Right ventricle myocardium inferior (tissue), 1 donor: ENCODE measurements at regions not wholly inside any gene's neighbourhood (a gene's known extent, or its start where the extent isn't known, plus 50 kb on each side); places are given as distances from the start of the nearest gene placed in this dataset.
"Not testable (repeated sequence)": the region's sequence is repeated elsewhere in the genome, so short reads cannot be mapped to it uniquely, and the experiment has no call there.

ENCODE experiments used
- ATAC-seq: fragments of 200-7000 bp; cut with Tn5 transposase; one replicate; pipeline ENCODE4 v1.9.1; 2020; ENCODE audit warnings: mild to moderate bottlenecking, moderate library complexity
- DNase-seq: peaks from one replicate; pipeline ENCODE4 v3.0.0; 2021; ENCODE audit errors: missing footprints
- intact Hi-C: fragments of 100-400 bp; cut with DNase I; formaldehyde crosslinking; loops from one replicate; pipeline ENCODE4 v1.11.0; 2022
- donor health status: DM: no; HTN: yes; CAD: no; lungs with severe emphysema.

- no peak for ATAC-seq
- intact Hi-C loops = no loop called here
- no peak for DNase-seq
These were observed 159.7 kb downstream of the SEMA6D start for GRCh38 chr15:47876986-47877385.

GRCh38 chr15:47877836-47878235, 160.5 kb downstream of the SEMA6D start:
- ATAC-seq = no peak
- intact Hi-C loops = no loop called here
- DNase-seq = no peak

GRCh38 chr15:47885920-47886319, 168.6 kb downstream of the SEMA6D start:
- DNase-seq = no peak
- intact Hi-C loops = no loop called here
- no peak for ATAC-seq

GRCh38 chr15:47887241-47887800, 170.0 kb downstream of the SEMA6D start:
- ATAC-seq = no peak
- intact Hi-C loops = no loop called here
- no peak for DNase-seq

- ATAC-seq = no peak
- intact Hi-C loops = no loop called here
These were observed 171.2 kb downstream of the SEMA6D start for GRCh38 chr15:47888385-47889100.

GRCh38 chr15:47890397-47891150, 173.3 kb downstream of the SEMA6D start:
- DNase-seq (no peak), ATAC-seq (no peak)
- intact Hi-C loops = no loop called here

More at GRCh38 chr15:47888385-47889100, 171.2 kb downstream of the SEMA6D start:
- DNase-seq = no peak

GRCh38 chr15:47897525-47897924, 180.2 kb downstream of the SEMA6D start:
- no peak for ATAC-seq
- DNase-seq = no peak
- intact Hi-C loops = no loop called here

GRCh38 chr15:47900751-47901150, 183.4 kb downstream of the SEMA6D start:
- intact Hi-C loops = no loop called here
- ATAC-seq (no peak), DNase-seq (no peak)

- intact Hi-C loops = no loop called here
- ATAC-seq (no peak), DNase-seq (no peak)
These were observed 186.1 kb downstream of the SEMA6D start for GRCh38 chr15:47903368-47903767.

- intact Hi-C loops = no loop called here
- no peak for DNase-seq
- no peak for ATAC-seq
These were observed 191.2 kb downstream of the SEMA6D start for GRCh38 chr15:47908486-47908885.

- no peak for DNase-seq
- ATAC-seq = no peak
- intact Hi-C loops = no loop called here
These were observed 191.8 kb downstream of the SEMA6D start for GRCh38 chr15:47908950-47909670.

GRCh38 chr15:47912910-47913309, 195.6 kb downstream of the SEMA6D start:
- ATAC-seq, DNase-seq, intact Hi-C loops: not testable (repeated sequence)

GRCh38 chr15:47917881-47918280, 200.6 kb downstream of the SEMA6D start:
- intact Hi-C loops = no loop called here
- ATAC-seq = no peak

GRCh38 chr15:47918877-47919276, 201.6 kb downstream of the SEMA6D start:
- intact Hi-C loops = no loop called here
- ATAC-seq (no peak), DNase-seq (no peak)

More at GRCh38 chr15:47917881-47918280, 200.6 kb downstream of the SEMA6D start:
- no peak for DNase-seq

GRCh38 chr15:47924381-47924780, 196.4 kb upstream of the SLC24A5 start:
- DNase-seq = no peak
- ATAC-seq = no peak
- intact Hi-C loops = no loop called here

- DNase-seq = no peak
- intact Hi-C loops = no loop called here
- no peak for ATAC-seq
These were observed 191.5 kb upstream of the SLC24A5 start for GRCh38 chr15:47929138-47929803.

- intact Hi-C loops = no loop called here
- DNase-seq = no peak
- ATAC-seq = no peak
These were observed 188.5 kb upstream of the SLC24A5 start for GRCh38 chr15:47932261-47932660.

GRCh38 chr15:47932951-47933641, 187.7 kb upstream of the SLC24A5 start:
- ATAC-seq = no peak
- no peak for DNase-seq
- intact Hi-C loops = no loop called here
